HG02610 (cell line): ENCODE measurements at regions not wholly inside any gene's neighbourhood (a gene's known extent, or its start where the extent isn't known, plus 50 kb on each side); places are given as distances from the start of the nearest gene placed in this dataset.

Experiments used
- ATAC-seq: cut with Tn5 transposase; IDR thresholded peaks from one replicate; pipeline ENCODE4 v1.9.1; 2021; ENCODE audit warnings: mild to moderate bottlenecking, moderate library complexity; ENCODE audit not compliant: unreplicated experiment

DNA sequence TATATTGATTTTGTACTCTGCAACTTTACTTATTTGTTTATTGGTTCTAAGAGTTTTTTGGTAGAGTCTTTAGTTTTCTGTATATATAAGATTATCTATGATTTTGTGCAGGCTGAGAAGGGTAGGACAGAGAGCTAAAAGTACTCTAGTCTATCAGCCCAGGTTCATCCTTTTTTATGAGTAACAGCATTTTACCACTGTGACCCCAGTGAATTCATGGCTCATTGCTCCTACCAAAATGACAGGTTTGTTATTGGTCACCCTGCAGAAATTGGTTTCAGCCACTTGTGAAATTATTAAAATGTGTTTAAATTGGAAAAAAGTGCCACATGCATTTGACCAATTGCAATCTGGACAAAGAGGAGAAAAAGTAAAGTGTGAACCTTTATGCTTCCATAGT lies 421.4 kb upstream of the DAB2 start:
- ATAC-seq = no peak

DNA sequence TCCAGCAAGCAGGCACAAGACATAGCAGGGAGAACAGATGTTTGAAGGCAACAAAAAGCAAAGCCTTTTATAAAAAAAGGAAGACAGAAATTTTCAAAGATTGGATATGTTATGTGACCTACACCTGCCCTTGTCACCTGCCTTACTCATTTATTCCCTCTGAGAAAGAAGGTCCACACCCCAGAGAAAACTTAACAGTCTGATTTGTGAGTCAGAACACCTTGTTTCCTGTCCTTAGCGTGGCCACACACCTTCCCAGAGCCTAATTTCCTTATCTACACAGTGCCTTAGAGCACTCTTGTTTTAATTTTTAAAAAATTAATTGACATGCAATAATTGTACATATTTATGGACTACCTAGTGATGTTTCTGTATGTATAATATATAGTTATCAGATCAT lies 419.0 kb upstream of the DAB2 start:
- ATAC-seq = no peak

DNA sequence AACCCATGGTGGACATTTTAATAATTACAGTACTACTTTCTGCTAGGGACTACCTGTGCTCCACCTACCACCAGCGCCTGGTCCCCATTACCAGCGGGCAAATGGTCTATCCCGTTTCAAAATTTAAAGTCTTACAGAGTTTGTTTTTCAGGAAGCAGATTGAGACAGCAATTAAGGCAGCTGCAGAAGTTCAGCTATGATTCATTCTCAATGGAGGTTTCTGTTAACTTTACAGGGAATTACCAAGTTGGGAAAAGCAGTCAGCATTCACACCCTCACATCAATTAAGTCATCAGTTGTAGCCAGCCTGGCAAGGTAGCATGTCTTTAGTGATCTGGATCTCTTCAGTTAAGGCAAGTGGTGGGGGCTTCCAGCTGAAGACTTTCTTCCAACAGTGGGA lies 410.6 kb upstream of the DAB2 start:
- no peak for ATAC-seq

GRCh38 chr5:39829441-39829840 lies 404.7 kb upstream of the DAB2 start:
- ATAC-seq = no peak

DNA sequence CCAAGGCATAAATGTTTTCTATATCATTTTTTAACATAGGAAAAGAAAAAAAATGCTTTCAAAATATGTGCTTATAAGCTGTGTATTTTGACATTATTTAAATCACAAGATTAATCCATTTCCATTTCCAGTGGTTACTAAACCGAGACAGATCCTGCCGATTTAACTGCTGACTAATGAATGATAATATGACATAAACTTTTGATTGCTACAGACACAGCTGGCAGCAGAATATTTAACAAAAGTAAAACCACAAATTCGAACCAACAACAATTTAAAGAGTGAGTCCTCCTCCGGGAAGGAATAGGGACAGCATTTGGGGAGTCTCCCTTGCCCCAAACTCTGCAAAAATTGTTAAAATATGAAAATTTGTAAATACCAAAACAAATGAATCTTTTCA lies 401.3 kb upstream of the DAB2 start:
- ATAC-seq = no peak

- no peak for ATAC-seq
These were observed 400.5 kb upstream of the DAB2 start for GRCh38 chr5:39825301-39825700.

GRCh38 chr5:39822020-39822419 lies 397.2 kb upstream of the DAB2 start:
- ATAC-seq = no peak

DNA sequence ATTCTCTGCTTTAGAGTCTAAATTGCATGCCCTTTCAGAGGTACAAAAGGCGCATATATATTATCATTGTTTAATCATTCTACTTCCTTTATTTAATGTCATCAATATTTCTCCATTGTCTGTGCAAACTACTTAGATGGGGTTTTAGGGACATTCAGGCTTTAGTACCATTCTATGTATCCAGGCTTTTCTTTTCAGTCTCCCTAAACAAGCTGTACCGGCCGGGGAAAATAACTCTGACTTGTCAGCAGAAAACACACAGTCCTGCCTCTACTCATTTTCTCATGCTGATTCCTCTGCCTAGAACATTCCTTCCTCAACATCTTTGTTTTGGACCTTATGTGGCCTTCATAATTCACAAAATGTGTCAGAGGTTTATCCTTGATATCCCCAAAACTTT lies 392.1 kb upstream of the DAB2 start:
- no peak for ATAC-seq

- no peak for ATAC-seq
These were observed 391.5 kb upstream of the DAB2 start for GRCh38 chr5:39816156-39816845.

DNA sequence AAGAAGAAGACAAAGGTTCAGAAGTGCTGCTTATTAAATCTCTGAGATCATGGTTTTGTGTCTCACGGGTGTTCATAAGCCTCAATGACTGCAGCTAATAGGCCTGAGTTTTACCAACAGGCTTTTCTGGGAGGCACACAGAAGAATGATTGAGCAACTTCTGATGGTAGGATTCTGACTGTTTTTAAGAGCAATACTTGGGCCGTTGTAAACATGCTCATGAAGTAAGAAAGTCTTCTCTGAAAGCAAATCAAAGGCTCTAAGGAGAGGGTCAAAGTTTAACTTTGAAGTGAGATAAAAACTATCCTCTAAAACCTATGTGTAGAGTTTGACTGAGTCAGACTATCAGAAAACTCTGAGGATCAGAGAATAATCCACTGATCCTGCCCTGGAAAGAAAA lies 390.9 kb upstream of the DAB2 start:
- ATAC-seq = no peak

GRCh38 chr5:39811381-39811780 lies 386.6 kb upstream of the DAB2 start:
- no peak for ATAC-seq

DNA sequence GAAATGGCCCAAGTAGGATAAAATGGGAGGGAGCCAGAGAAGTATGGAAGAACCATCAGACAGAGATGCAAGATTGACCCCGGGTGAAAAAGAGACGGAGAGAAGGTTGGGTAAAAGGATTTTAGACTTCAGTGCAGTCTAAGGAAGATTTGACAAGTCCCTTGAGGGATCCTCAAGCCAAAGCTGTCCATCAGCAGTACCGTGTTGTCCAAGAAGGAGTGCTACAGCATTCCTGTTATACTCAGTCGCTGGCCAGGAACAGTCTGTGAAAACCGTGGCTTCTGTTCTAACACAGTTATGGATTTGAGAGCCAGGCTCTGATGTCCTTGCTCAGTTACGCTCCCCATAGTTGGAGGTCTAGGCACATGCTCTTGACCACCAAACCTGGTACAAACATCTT lies 383.9 kb upstream of the DAB2 start:
- no peak for ATAC-seq

GRCh38 chr5:39801306-39801705 lies 376.5 kb upstream of the DAB2 start:
- no peak for ATAC-seq

- ATAC-seq = no peak
These were observed 375.3 kb upstream of the DAB2 start for GRCh38 chr5:39800042-39800601.

DNA sequence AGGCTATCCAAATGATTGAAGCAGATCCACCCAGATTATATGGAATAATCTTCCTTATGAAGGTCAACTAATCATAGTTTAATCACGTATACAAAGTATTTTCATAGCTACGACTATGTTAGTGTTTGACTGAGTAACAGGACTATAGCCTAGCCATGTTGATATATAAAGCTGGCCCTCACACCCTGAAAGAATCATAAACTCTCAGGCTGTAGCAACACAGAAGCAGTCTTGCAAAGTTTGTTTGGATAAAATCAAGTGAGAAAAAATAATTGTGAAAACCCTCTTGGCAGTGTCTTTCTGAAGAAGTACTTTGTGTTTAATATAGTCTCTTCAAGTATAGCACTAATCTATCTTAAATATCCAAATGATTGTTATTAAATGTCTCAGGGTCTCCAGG lies 374.5 kb upstream of the DAB2 start:
- no peak for ATAC-seq

DNA sequence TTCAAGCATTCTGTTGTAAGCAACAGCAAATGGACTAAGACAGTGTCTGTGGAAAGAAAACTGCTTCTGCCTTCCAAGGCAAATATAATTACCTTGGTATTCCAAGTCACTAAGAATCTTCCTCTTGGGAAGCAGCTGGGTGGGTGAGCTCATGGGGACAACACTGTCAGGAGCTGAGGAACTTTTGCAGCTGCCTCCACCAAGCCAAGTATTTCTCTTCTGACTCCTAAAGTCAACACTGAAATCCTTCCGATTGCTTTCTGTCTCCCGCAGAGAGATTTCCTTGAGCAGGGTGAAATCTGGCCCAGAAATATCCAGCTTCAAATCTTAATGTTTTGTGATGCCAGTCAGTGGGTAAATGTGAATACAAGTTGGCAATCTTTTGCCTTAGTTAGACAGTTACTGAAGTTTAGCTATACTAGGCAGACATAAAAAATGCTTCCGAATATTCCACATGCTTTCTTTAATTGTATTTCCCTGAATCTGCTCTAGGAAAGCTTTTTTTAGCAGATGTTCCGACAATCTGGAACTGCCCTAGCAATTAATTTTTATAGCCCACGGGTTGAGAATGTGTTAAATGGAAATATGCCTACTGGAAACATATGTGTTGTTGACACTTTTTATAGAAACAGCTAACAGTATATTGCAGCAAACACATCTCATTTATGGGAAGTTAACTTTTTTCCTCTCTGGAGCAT lies 369.9 kb upstream of the DAB2 start:
- no peak for ATAC-seq

DNA sequence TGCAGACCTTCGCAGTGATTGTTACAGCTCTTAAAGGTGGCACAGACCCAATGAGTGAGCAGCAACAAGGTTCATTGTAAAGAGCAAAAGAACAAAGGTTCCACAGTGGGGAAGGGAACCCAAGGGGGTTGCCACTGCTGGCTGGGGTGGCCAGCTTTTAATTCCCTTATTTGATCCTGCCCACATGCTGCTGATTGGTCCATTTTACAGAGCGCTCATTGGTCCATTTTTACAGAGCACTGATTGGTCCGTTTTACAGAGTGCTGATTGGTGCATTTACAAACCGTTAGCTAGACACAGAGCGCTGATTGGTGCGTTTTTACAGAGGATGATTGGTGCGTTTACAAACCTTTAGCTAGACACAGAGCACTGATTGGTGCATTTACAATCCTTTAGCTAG lies 360.6 kb upstream of the DAB2 start:
- ATAC-seq = no peak

DNA sequence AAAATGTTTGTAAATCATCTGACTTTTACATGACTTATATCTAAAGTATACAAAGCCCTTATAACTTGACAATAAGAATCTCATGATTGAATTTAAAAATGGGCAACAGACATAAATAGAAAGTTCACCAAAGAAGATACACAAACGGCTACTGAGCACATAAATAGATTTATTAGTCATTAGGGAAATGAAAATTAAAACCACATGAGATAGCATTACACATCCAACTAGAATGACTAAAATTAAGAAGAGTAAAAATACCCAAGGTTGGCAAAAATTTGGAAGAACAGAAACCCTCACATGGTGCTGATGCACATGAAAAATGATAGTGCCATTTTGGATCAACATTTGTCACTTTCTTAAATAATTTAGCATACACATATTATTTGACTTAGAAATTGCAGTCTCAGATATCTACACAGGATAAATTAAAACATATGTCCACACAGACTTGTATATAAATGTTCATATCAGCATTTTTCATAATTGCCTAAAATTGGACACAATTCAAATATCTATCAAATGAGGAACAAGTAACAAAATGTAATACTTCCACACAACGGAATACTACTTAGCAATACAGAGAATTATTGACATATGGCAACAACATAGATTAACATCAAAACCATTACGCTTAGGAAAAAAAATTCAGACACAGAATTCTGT lies 359.1 kb upstream of the DAB2 start:
- ATAC-seq = peak; percentile 65

GRCh38 chr5:39780347-39780746 lies 355.6 kb upstream of the DAB2 start:
- no peak for ATAC-seq

DNA sequence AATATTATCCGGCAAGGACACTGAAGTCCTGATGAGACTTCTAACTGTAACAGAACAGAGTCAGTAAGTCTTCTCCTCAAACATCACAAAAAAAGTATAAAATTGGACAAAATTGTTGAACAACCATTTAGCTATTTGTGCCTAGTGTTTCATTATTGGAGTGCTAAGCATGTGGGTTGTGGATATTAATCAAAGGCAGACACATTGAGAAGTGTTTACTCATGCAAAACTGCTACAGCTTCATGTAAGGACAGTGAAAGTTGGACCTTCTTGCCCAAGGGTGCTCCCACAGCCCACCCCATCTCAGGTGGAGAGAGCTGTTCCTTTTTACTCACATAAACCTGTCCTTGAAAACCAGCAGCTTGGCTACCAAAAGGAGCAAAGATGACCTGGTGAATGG lies 355.1 kb upstream of the DAB2 start:
- ATAC-seq = no peak

DNA sequence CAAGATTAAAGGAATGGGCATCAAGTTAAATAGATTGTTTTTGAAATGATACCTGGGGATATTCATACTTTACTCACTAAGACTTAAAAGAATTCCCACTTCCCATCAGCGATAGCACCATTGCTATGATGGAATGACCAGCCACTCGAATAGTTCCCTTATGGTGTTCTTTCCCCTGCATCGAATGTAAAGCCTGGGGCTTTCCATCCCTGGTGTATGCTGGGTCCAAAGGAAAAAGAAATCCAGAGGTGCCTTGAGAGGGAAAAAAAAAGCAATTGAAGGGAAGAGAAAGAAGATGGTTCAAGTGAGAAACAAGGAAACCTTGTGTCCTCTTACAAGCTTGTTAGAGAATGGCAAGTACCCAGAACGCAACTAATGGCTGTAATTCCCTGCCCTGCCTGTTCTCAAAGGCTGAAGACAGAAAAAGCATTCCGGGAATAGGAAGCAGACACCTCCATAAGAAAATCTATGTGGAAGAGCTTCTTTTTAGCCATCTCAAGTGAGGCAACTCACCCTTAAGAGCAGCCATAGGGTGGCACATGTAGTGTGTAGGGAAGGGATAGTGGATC lies 351.1 kb upstream of the DAB2 start:
- ATAC-seq = no peak
